ENCODE measurements at regions not wholly inside any gene's neighbourhood (a gene's known extent, or its start where the extent isn't known, plus 50 kb on each side); places are given as distances from the start of the nearest gene placed in this dataset.

- no peak for DNase-seq (ENCODE audit: low read depth)
- no peak overlapping the region for H3K4me3 ChIP-seq (ENCODE audit: control insufficient read depth, low read depth, low read length)
- TF ChIP-seq CTCF (IDR thresholded peaks at IDR 0.05; ENCODE audit: control insufficient read depth, insufficient read depth, low read depth, low read length, missing control alignments) = no peak
Observed at GRCh38 chr1:222010306-222010705, 268.4 kb upstream of the DUSP10 start.

GRCh38 chr1:222009105-222009730, 267.3 kb upstream of the DUSP10 start:
- TF ChIP-seq CTCF (IDR thresholded peaks at IDR 0.05; ENCODE audit: control insufficient read depth, insufficient read depth, low read depth, low read length, missing control alignments) = peak; percentile 45
- DNase-seq (ENCODE audit: low read depth) = no peak
- no peak overlapping the region for H3K4me3 ChIP-seq (ENCODE audit: control insufficient read depth, low read depth, low read length)

- no peak overlapping the region for H3K4me3 ChIP-seq (ENCODE audit: control insufficient read depth, low read depth, low read length)
- no peak for TF ChIP-seq CTCF (IDR thresholded peaks at IDR 0.05; ENCODE audit: control insufficient read depth, insufficient read depth, low read depth, low read length, missing control alignments)
- DNase-seq (ENCODE audit: low read depth) = no peak
Observed at GRCh38 chr1:222006715-222007114, 264.8 kb upstream of the DUSP10 start.

- no peak overlapping the region for H3K4me3 ChIP-seq (ENCODE audit: control insufficient read depth, low read depth, low read length)
- TF ChIP-seq CTCF (IDR thresholded peaks at IDR 0.05; ENCODE audit: control insufficient read depth, insufficient read depth, low read depth, low read length, missing control alignments) = no peak
- DNase-seq (ENCODE audit: low read depth) = no peak
Observed at GRCh38 chr1:222004784-222005183, 262.9 kb upstream of the DUSP10 start.

- no peak for TF ChIP-seq CTCF (IDR thresholded peaks at IDR 0.05; ENCODE audit: control insufficient read depth, insufficient read depth, low read depth, low read length, missing control alignments)
- DNase-seq (ENCODE audit: low read depth) = no peak
- H3K4me3 ChIP-seq (ENCODE audit: control insufficient read depth, low read depth, low read length) = no peak overlapping the region
Observed at GRCh38 chr1:222004034-222004433, 262.1 kb upstream of the DUSP10 start.

- no peak for TF ChIP-seq CTCF (IDR thresholded peaks at IDR 0.05; ENCODE audit: control insufficient read depth, insufficient read depth, low read depth, low read length, missing control alignments)
- H3K4me3 ChIP-seq (ENCODE audit: control insufficient read depth, low read depth, low read length) = no peak overlapping the region
- DNase-seq (ENCODE audit: low read depth) = no peak
Observed at GRCh38 chr1:222002503-222002902, 260.6 kb upstream of the DUSP10 start.

GRCh38 chr1:222000131-222000530, 258.2 kb upstream of the DUSP10 start:
- no peak overlapping the region for H3K4me3 ChIP-seq (ENCODE audit: control insufficient read depth, low read depth, low read length)
- no peak for TF ChIP-seq CTCF (IDR thresholded peaks at IDR 0.05; ENCODE audit: control insufficient read depth, insufficient read depth, low read depth, low read length, missing control alignments)
- DNase-seq (ENCODE audit: low read depth) = no peak

All from AG09309 (cell line).